ENCODE measurements at regions not wholly inside any gene's neighbourhood (a gene's known extent, or its start where the extent isn't known, plus 50 kb on each side); places are given as distances from the start of the nearest gene placed in this dataset.

GRCh38 chr7:156458011-156458410 lies 182.6 kb upstream of the RNF32 start:
- TF ChIP-seq GATA2 (IDR thresholded peaks at IDR 0.05; ENCODE audit: low read depth, low read length) (no peak), GATA3 (IDR thresholded peaks at IDR 0.05; ENCODE audit: low read depth, low read length) (no peak)

Data from SH-SY5Y (cell line).